Skin epidermis (tissue), 12 donors: ENCODE measurements at regions not wholly inside any gene's neighbourhood (a gene's known extent, or its start where the extent isn't known, plus 50 kb on each side); places are given as distances from the start of the nearest gene placed in this dataset.

Source experiments
- H3K27ac ChIP-seq, 21 experiments: fragments of 200-600 bp; sonication (generic) in 11 of 21; one replicate each; pipeline ENCODE4 v1.5.0; 2020; ENCODE audit warnings: mild to moderate bottlenecking in 3 of 21, inconsistent platforms in 2 of 21, moderate library complexity in 2 of 21
- H3K4me3 ChIP-seq, 7 experiments: fragments of 200-600 bp; sonication (generic) in 2 of 7; one replicate each; pipeline ENCODE4 v1.5.0; 2020; ENCODE audit warnings: inconsistent platforms in 2 of 7, mild to moderate bottlenecking in 2 of 7, moderate library complexity in 1 of 7

- H3K4me3 ChIP-seq = no peak overlapping the region
- no peak overlapping the region for H3K27ac ChIP-seq
Observed at GRCh38 chr3:74564560-74564959, 49.9 kb downstream of the CNTN3 start.

- no peak overlapping the region for H3K4me3 ChIP-seq
- no peak overlapping the region for H3K27ac ChIP-seq
Observed at GRCh38 chr3:74562558-74563269, 51.7 kb downstream of the CNTN3 start.

- H3K27ac ChIP-seq = no peak overlapping the region
- no peak overlapping the region for H3K4me3 ChIP-seq
Observed at GRCh38 chr3:74561881-74562280, 52.6 kb downstream of the CNTN3 start.

GRCh38 chr3:74559261-74559660, 55.2 kb downstream of the CNTN3 start:
- Histone ChIP-seq H3K4me3 (no peak overlapping the region), H3K27ac (no peak overlapping the region)

GRCh38 chr3:74550686-74551085, 63.8 kb downstream of the CNTN3 start:
- no peak overlapping the region for H3K4me3 ChIP-seq
- no peak overlapping the region for H3K27ac ChIP-seq

- no peak overlapping the region for H3K4me3 ChIP-seq
- no peak overlapping the region for H3K27ac ChIP-seq
Observed at GRCh38 chr3:74546426-74546825, 68.0 kb downstream of the CNTN3 start.

- H3K27ac ChIP-seq = no peak overlapping the region
- no peak overlapping the region for H3K4me3 ChIP-seq
Observed at GRCh38 chr3:74542441-74542840, 72.0 kb downstream of the CNTN3 start.

DNA sequence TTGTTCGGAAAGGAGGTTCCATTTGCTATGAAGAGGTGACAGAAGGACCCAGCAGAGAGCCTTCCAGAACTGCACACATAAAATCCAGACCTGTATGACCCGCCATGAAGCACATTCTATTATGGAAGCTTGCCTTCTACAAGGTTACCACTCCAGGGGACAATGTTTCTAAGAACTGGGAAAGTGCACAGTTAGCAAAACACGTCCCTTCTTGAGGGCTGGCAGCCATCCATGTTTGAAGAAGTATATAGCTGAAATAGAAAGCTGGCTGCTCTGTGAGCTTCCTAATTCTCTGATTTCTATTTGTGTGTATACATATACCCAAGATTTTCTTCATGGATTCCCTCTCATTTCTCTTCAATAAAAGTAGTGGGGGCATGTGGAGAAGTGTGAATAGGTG, 74.6 kb downstream of the CNTN3 start:
- no peak overlapping the region for H3K4me3 ChIP-seq

DNA sequence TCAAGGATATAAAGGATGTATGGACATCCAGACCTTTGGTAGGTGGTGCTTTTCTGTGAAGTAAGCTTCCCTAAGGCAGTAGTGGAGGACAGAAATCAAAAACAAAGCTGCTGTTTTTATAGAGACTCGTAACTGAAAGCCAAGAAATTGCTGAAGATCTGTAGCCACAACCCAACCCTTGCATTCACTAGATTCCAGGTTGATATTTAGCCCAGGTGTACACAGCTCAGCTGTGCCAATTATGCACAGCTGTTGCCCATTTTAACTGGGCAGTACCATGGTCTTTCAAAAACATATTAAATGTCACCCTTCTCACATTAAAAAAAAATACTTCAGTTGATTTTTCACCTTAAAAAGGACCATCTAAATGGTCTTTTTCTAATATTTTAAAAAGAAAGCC, 75.8 kb downstream of the CNTN3 start:
- H3K27ac ChIP-seq = peak overlapping the region in 3 of 21 experiments; percentile 43 to 76 (median 64)
- no peak overlapping the region for H3K4me3 ChIP-seq

More for the DNA sequence above, 74.6 kb downstream of the CNTN3 start:
- no peak overlapping the region for H3K27ac ChIP-seq

GRCh38 chr3:74537857-74538256, 76.6 kb downstream of the CNTN3 start:
- H3K4me3 ChIP-seq = no peak overlapping the region
- peak overlapping the region in 12 of 21 experiments; percentile 1 to 76 (median 38) for H3K27ac ChIP-seq

DNA sequence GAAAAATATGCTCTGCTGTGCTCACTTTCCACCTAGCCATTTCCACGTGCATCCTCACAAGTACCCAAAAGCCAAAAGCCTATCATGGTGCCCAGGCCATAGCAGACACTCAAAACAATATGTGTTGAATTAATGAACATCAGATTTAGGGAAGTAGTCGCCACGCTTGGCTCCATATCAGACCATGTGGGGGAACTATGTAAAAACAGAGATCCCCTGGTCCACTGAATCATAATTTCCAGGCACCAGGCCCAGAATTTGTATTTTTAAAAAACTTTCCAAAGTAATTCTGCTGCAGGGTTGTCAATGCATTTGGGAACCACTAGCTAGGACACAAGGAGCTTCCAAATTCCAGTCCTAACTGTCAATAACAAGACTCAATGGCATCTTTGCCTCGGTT, 77.3 kb downstream of the CNTN3 start:
- peak overlapping the region in 10 of 21 experiments; percentile 4 to 76 (median 44) for H3K27ac ChIP-seq
- no peak overlapping the region for H3K4me3 ChIP-seq

- no peak overlapping the region for H3K27ac ChIP-seq
- no peak overlapping the region for H3K4me3 ChIP-seq
Observed at GRCh38 chr3:74535281-74535680, 79.2 kb downstream of the CNTN3 start.

GRCh38 chr3:74534611-74535010, 79.8 kb downstream of the CNTN3 start:
- Histone ChIP-seq H3K4me3 (no peak overlapping the region), H3K27ac (no peak overlapping the region)

GRCh38 chr3:74532446-74532845, 82.0 kb downstream of the CNTN3 start:
- Histone ChIP-seq H3K4me3 (no peak overlapping the region), H3K27ac (peak overlapping the region in 1 of 21 experiments; percentile 25)

- Histone ChIP-seq H3K27ac (no peak overlapping the region), H3K4me3 (no peak overlapping the region)
Observed at GRCh38 chr3:74531491-74531890, 83.0 kb downstream of the CNTN3 start.

DNA sequence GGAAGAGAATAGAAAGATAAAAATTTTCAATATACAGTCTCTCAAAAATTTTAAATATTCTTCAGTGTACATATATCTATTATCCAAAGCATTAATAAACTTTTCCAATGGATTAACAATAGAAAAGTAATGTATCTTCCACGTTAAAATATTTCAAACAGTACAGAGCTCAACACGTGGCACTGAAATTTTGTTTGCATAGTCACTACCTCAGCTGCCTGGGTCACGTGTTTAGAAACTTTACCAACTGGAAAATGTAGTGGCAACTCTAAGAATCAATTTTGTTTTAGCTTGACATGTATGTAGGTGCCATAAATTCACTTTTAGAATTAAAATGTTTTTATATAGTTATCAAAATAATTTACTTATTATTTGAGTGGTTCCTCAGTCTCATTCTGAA, 85.3 kb downstream of the CNTN3 start:
- Histone ChIP-seq H3K27ac (no peak overlapping the region), H3K4me3 (no peak overlapping the region)

- Histone ChIP-seq H3K27ac (no peak overlapping the region), H3K4me3 (no peak overlapping the region)
Observed at GRCh38 chr3:74527566-74527965, 86.9 kb downstream of the CNTN3 start.

- no peak overlapping the region for H3K4me3 ChIP-seq
- H3K27ac ChIP-seq = no peak overlapping the region
Observed at GRCh38 chr3:74523811-74524210, 90.6 kb downstream of the CNTN3 start.

GRCh38 chr3:74520895-74521294, 93.6 kb downstream of the CNTN3 start:
- H3K27ac ChIP-seq = no peak overlapping the region

DNA sequence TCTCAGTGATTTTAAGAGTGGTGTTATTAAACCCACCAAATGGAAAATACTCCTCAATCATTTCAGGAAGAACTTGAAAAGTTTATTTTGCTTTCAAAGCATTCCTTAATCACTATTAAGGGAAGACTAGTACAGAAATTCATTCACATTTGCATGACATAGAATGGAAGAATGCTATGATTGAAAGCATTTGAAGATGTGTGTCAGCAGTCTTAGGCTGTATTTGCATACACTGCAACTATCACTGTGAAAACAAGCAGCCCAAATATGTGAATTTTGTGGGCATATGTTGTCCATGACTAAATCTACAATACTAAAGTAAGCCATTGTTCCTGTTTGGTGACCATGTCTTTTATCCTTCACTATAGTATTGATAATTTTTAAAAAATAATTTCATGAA, 95.8 kb downstream of the CNTN3 start:
- no peak overlapping the region for H3K4me3 ChIP-seq
- no peak overlapping the region for H3K27ac ChIP-seq

More at GRCh38 chr3:74520895-74521294, 93.6 kb downstream of the CNTN3 start:
- no peak overlapping the region for H3K4me3 ChIP-seq

- no peak overlapping the region for H3K27ac ChIP-seq
Observed at GRCh38 chr3:74516019-74516418, 98.4 kb downstream of the CNTN3 start.

GRCh38 chr3:74515451-74515850, 99.0 kb downstream of the CNTN3 start:
- H3K27ac ChIP-seq = no peak overlapping the region
- no peak overlapping the region for H3K4me3 ChIP-seq

More at GRCh38 chr3:74516019-74516418, 98.4 kb downstream of the CNTN3 start:
- no peak overlapping the region for H3K4me3 ChIP-seq
